GM12878 (cell line): ENCODE measurements at regions not wholly inside any gene's neighbourhood (a gene's known extent, or its start where the extent isn't known, plus 50 kb on each side); places are given as distances from the start of the nearest gene placed in this dataset.

ENCODE experiments used
- BCLAF1 ChIP-seq: fragments of 450-650 bp; IDR thresholded peaks from 2 replicates; pipeline ENCODE4 v1.6.1; 2017; ENCODE audit warnings: antibody characterized with exemption, mild to moderate bottlenecking, moderate library complexity
- IRF3 ChIP-seq: fragments of 450-650 bp; IDR thresholded peaks from 2 replicates; pipeline ENCODE4 v1.6.1; 2014; ENCODE audit warnings: mild to moderate bottlenecking
- IRF4 ChIP-seq: IDR thresholded peaks from 2 replicates; pipeline ENCODE4 v1.6.1; 2011; ENCODE audit warnings: low read depth, low read length
- MYB ChIP-seq: fragments of 150-350 bp; IDR thresholded peaks from 2 replicates; pipeline ENCODE4 v1.6.1; 2014; ENCODE audit warnings: mild to moderate bottlenecking, low read depth, low read length, borderline replicate concordance
- MYC ChIP-seq: IDR thresholded peaks from 2 replicates; pipeline ENCODE4 v1.6.1; 2011; ENCODE audit warnings: mild to moderate bottlenecking, low read length, moderate library complexity, inconsistent platforms; ENCODE audit not compliant: insufficient read depth, insufficient replicate concordance, insufficient read length, severe bottlenecking
- NR2C1 ChIP-seq: fragments of 450-650 bp; IDR thresholded peaks from 2 replicates; pipeline ENCODE4 v1.6.1; 2017; ENCODE audit warnings: antibody characterized with exemption, mild to moderate bottlenecking, moderate library complexity
- NR2C2 ChIP-seq: IDR thresholded peaks from 2 replicates; pipeline ENCODE4 v1.6.1; 2011; ENCODE audit warnings: borderline replicate concordance, low read depth; ENCODE audit not compliant: control insufficient read depth, insufficient read length
- PBX3 ChIP-seq: IDR thresholded peaks from 2 replicates; pipeline ENCODE4 v1.6.1; 2011; ENCODE audit warnings: mild to moderate bottlenecking, low read depth, low read length, moderate library complexity; ENCODE audit not compliant: insufficient replicate concordance
- TAF1 ChIP-seq: IDR thresholded peaks from 2 replicates; pipeline ENCODE4 v1.6.1; 2011; ENCODE audit warnings: mild to moderate bottlenecking, low read depth, low read length, borderline replicate concordance
- TCF12 ChIP-seq: IDR thresholded peaks from 2 replicates; pipeline ENCODE4 v1.6.1; 2011; ENCODE audit warnings: low read depth, mild to moderate bottlenecking, low read length
- YBX1 ChIP-seq: fragments of 450-650 bp; IDR thresholded peaks from 2 replicates; pipeline ENCODE4 v1.6.1; 2016; ENCODE audit warnings: antibody characterized with exemption

DNA sequence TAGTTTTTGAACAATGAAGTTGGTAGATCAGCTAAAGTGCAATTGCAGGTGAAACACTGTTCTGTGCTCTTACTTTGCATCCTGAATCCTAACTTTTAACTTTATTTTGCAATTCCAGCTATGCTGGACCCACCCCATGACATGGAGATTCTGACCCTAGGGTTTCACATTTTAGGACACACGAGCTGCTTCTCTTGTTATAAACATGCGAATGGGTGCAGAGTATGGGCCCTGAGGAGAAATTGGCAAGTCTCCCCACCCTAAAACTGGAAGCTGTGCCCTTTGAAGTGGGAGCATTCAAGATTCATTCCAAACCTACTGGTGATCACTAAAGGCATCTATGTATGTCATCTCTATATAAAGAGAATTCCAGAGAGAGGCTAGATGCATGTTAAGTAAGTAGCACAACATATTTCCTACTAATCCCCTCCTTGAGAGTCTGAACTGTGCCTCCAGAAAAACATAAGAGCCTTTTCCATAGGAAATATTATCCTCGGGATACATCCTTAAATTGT lies 794.3 kb upstream of the ZEB2 start (continued):
- TF ChIP-seq BCLAF1: no peak
- no peak for TF ChIP-seq TCF12
- no peak for TF ChIP-seq MYC
- no peak for TF ChIP-seq NR2C1
- TF ChIP-seq IRF4: no peak
- TF ChIP-seq YBX1: no peak
- TF ChIP-seq PBX3: no peak
- no peak for TF ChIP-seq MYB
- no peak for TF ChIP-seq TAF1
- no peak for TF ChIP-seq IRF3
- no peak for TF ChIP-seq NR2C2
